Panc1 (cell line): ENCODE measurements at regions not wholly inside any gene's neighbourhood (a gene's known extent, or its start where the extent isn't known, plus 50 kb on each side); places are given as distances from the start of the nearest gene placed in this dataset.

Experiments
- ATAC-seq: fragments of 200-7000 bp; cut with Tn5 transposase; 2 replicates; pipeline ENCODE4 v1.9.1; 2020; ENCODE audit warnings: mild to moderate bottlenecking, moderate library complexity
- BruUV-seq: library from RNA; stranded (reverse); fragments of 400-500 nt; replicated peaks from 2 replicates; lab custom pipeline; 2021; lab: Mats Ljungman, UMichigan
- CTCF ChIA-PET: fragments of 300-600 bp; sonication (Branson Sonifier 250); formaldehyde crosslinking; loops from one replicate; lab custom pipeline; 2022; ENCODE audit warnings: antibody characterized with exemption; lab: Charles Lee
- POLR2A ChIA-PET: fragments of 300-600 bp; sonication (Branson Sonifier 250); formaldehyde crosslinking; loops from one replicate; lab custom pipeline; 2022; ENCODE audit warnings: antibody characterized with exemption; lab: Charles Lee
- DNase-seq: peaks from one replicate; pipeline ENCODE4 v3.0.0-alpha.2; 2010; ENCODE audit warnings: low read depth, low spot score
- H3K27ac ChIP-seq: 2 replicates; pipeline ENCODE4 v1.5.1; 2011; ENCODE audit warnings: mild to moderate bottlenecking, low read length, inconsistent platforms
- H3K27me3 ChIP-seq: fragments of 200-500 bp; sonication (Bioruptor generic); 2 replicates; pipeline ENCODE4 v1.6.0; 2014; ENCODE audit warnings: low read length, inconsistent platforms; ENCODE audit not compliant: control insufficient read depth, insufficient read depth
- H3K36me3 ChIP-seq: fragments of 200-500 bp; sonication (Bioruptor generic); 2 replicates; pipeline ENCODE4 v1.5.1; 2014; ENCODE audit warnings: inconsistent platforms, mild to moderate bottlenecking, low read length, moderate library complexity; ENCODE audit not compliant: control insufficient read depth, insufficient read depth
- H3K4me1 ChIP-seq: 2 replicates; pipeline ENCODE4 v1.5.1; 2011; ENCODE audit warnings: inconsistent platforms, mild to moderate bottlenecking, low read length, moderate library complexity; ENCODE audit not compliant: control insufficient read depth, insufficient read depth
- H3K4me3 ChIP-seq, 2 experiments: 2 replicates each; pipeline ENCODE4 v1.5.1; 2011 to 2012; ENCODE audit warnings: low read depth in 2 of 2, low read length in 2 of 2, mild to moderate bottlenecking in 2 of 2, inconsistent platforms in 1 of 2, moderate library complexity in 1 of 2
- H3K9me3 ChIP-seq: fragments of 200-500 bp; sonication (Bioruptor generic); 2 replicates; pipeline ENCODE4 v1.5.1; 2014; ENCODE audit warnings: low read depth, mild to moderate bottlenecking, inconsistent platforms, low read length, moderate library complexity; ENCODE audit not compliant: control insufficient read depth, insufficient read depth
- POLR2AphosphoS5 ChIP-seq: IDR thresholded peaks from 2 replicates; pipeline ENCODE4 v1.6.1; 2012; ENCODE audit warnings: mild to moderate bottlenecking, low read depth, low read length, moderate library complexity
- SIN3A ChIP-seq: IDR thresholded peaks from 2 replicates; pipeline ENCODE4 v1.6.1; 2012; ENCODE audit warnings: low read depth, mild to moderate bottlenecking, low read length, moderate library complexity, borderline replicate concordance; ENCODE audit not compliant: insufficient read depth
- TCF7L2 ChIP-seq: IDR thresholded peaks from 2 replicates; pipeline ENCODE4 v1.6.1; 2011; ENCODE audit warnings: mild to moderate bottlenecking, low read depth, low read length, inconsistent platforms
- in situ Hi-C: cut with HindIII; loops from 2 replicates; pipeline ENCODE4 v1.10.0; 2016; ENCODE audit warnings: low sequenced_read_pairs, low pct_unique_long_range_greater_than_20kb
- intact Hi-C: fragments of 100-400 bp; cut with micrococcal nuclease; formaldehyde crosslinking; loops from one replicate; pipeline ENCODE4 v1.10.0; 2022; ENCODE audit not compliant: unreplicated experiment
- TF ChIP-seq, protein P1 (sequence below), 2 experiments: IDR thresholded peaks; 2 replicates each; pipeline ENCODE4 v1.6.1; 2011 to 2012; ENCODE audit warnings: low read depth in 2 of 2, control low read depth in 1 of 2, low read length in 1 of 2, mild to moderate bottlenecking in 1 of 2, moderate library complexity in 1 of 2; ENCODE audit not compliant: insufficient read depth in 1 of 2
- TF ChIP-seq, protein P2 (sequence below): fragments of 450-650 bp; IDR thresholded peaks from 2 replicates; pipeline ENCODE4 v1.5.1; 2017; ENCODE audit warnings: mild to moderate bottlenecking

DNA sequence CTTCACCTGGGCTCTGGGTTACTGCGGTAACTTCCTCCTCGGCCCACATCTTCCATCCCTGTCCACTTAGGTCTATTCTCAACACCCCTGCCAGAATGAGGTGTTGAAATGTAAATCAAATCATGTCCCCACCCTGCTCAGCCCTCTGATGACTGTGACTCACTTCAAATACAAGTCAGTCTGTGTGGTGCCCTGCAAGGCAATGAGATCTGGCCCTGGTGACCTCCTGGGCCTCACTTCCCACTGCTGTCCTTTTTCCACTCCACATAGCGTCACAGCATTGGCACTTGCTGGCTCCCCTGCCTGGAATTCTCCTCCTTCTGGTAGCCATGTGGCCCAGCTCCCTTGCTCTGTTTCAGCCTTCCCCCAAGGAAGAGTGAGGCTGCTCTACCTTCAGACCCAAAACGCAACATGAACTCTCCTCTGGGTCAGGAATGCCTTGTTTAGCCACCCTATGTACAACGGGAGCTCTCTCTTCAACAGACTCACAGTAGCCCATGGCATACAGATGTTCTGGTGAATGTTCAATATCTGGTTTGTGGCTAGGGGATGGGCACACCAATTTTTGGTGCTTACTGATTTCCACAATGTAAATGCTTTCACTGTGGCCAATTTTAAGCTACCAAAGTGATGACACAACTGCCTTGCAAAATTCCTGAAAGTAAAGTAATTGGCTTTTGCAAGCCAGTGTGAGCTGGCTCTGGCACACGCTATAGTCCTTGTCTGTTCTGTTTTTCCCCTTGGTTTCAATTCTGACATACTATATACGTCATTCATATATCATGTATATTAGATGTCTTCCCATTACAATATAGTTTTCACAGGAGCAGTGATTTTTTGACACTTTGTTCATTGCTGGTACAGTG is 550.3 kb upstream of the HS6ST1 start:
- Histone ChIP-seq H3K27me3 (peaks cover 2% of the 10 kb centered on the region; the same call in 1 of the 2 replicates), H3K4me1 (no peaks in the 10 kb centered on the region), H3K36me3 (no peaks in the 10 kb centered on the region), H3K4me3 (no peak overlapping the region), H3K9me3 (no peaks in the 10 kb centered on the region), H3K27ac (no peak overlapping the region)
- intact Hi-C loops (no loop called here), in situ Hi-C loops (no loop called here)
- ChIA-PET POLR2A (no interaction called here), CTCF (no interaction called here)
- no peak for ATAC-seq
- TF ChIP-seq, protein P1, sequence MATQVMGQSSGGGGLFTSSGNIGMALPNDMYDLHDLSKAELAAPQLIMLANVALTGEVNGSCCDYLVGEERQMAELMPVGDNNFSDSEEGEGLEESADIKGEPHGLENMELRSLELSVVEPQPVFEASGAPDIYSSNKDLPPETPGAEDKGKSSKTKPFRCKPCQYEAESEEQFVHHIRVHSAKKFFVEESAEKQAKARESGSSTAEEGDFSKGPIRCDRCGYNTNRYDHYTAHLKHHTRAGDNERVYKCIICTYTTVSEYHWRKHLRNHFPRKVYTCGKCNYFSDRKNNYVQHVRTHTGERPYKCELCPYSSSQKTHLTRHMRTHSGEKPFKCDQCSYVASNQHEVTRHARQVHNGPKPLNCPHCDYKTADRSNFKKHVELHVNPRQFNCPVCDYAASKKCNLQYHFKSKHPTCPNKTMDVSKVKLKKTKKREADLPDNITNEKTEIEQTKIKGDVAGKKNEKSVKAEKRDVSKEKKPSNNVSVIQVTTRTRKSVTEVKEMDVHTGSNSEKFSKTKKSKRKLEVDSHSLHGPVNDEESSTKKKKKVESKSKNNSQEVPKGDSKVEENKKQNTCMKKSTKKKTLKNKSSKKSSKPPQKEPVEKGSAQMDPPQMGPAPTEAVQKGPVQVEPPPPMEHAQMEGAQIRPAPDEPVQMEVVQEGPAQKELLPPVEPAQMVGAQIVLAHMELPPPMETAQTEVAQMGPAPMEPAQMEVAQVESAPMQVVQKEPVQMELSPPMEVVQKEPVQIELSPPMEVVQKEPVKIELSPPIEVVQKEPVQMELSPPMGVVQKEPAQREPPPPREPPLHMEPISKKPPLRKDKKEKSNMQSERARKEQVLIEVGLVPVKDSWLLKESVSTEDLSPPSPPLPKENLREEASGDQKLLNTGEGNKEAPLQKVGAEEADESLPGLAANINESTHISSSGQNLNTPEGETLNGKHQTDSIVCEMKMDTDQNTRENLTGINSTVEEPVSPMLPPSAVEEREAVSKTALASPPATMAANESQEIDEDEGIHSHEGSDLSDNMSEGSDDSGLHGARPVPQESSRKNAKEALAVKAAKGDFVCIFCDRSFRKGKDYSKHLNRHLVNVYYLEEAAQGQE (IDR thresholded peaks at IDR 0.05; ENCODE audit: insufficient read depth in 1 of 2, low read depth in 2 of 2, low read length in 1 of 2), result no peak
- TF ChIP-seq, protein P2, sequence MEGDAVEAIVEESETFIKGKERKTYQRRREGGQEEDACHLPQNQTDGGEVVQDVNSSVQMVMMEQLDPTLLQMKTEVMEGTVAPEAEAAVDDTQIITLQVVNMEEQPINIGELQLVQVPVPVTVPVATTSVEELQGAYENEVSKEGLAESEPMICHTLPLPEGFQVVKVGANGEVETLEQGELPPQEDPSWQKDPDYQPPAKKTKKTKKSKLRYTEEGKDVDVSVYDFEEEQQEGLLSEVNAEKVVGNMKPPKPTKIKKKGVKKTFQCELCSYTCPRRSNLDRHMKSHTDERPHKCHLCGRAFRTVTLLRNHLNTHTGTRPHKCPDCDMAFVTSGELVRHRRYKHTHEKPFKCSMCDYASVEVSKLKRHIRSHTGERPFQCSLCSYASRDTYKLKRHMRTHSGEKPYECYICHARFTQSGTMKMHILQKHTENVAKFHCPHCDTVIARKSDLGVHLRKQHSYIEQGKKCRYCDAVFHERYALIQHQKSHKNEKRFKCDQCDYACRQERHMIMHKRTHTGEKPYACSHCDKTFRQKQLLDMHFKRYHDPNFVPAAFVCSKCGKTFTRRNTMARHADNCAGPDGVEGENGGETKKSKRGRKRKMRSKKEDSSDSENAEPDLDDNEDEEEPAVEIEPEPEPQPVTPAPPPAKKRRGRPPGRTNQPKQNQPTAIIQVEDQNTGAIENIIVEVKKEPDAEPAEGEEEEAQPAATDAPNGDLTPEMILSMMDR, result no peak
- TF ChIP-seq POLR2AphosphoS5 (no peak), TCF7L2 (no peak), SIN3A (no peak)
- no TSS peak for BruUV-seq
- no peak for DNase-seq

DNA sequence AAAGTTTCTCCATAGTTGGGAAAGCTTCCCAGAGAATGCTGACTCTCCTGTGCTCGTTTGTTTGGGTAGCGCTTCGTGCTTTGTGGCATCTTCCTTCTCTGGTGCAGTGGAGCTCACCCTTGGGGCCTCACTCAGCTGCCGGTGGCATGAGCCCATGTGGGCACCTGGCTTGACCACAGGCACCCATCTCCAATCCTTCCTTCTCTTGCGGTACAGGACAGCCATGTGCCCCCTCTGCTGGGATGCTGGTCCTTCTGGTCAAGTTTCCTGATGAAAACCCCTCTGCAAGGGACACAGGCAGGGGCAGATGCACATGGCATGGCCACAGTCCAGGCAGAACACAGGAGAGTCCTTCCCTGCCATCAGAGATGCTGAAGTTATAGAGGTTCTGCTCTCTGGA is 555.9 kb upstream of the HS6ST1 start:
- no peak overlapping the region for H3K4me3 ChIP-seq
- ChIA-PET POLR2A (no interaction called here), CTCF (no interaction called here)
- H3K36me3 ChIP-seq, result no peaks in the 10 kb centered on the region
- H3K9me3 ChIP-seq, result no peaks in the 10 kb centered on the region
- BruUV-seq, result no TSS peak
- no peaks in the 10 kb centered on the region for H3K4me1 ChIP-seq
- in situ Hi-C loops (no loop called here), intact Hi-C loops (no loop called here)
- peaks cover 2% of the 10 kb centered on the region; the same call in 1 of the 2 replicates for H3K27me3 ChIP-seq
- H3K27ac ChIP-seq, result no peak overlapping the region
- DNase-seq (no peak), ATAC-seq (no peak)
- TF ChIP-seq, protein P1 (IDR thresholded peaks at IDR 0.05; ENCODE audit: insufficient read depth in 1 of 2, low read depth in 2 of 2, low read length in 1 of 2), result no peak
- TF ChIP-seq TCF7L2 (no peak), SIN3A (no peak), POLR2AphosphoS5 (no peak)
- TF ChIP-seq, protein P2, result no peak
